Stimulated activated CD4-positive, alpha-beta T cell treated with anti-CD3 and anti-CD28 coated beads, Interleukin-15, amount 100 ng/mL, for 48 hours (primary cell): ENCODE measurements at regions not wholly inside any gene's neighbourhood (a gene's known extent, or its start where the extent isn't known, plus 50 kb on each side); places are given as distances from the start of the nearest gene placed in this dataset.
"Not testable (repeated sequence)": the region's sequence is repeated elsewhere in the genome, so short reads cannot be mapped to it uniquely, and the experiment has no call there.

Source experiments
- DNase-seq, 2 donors: peaks; one replicate each; pipeline ENCODE4 v3.0.0-alpha.2; 2020; ENCODE audit warnings: low read depth in 2 of 2

DNA sequence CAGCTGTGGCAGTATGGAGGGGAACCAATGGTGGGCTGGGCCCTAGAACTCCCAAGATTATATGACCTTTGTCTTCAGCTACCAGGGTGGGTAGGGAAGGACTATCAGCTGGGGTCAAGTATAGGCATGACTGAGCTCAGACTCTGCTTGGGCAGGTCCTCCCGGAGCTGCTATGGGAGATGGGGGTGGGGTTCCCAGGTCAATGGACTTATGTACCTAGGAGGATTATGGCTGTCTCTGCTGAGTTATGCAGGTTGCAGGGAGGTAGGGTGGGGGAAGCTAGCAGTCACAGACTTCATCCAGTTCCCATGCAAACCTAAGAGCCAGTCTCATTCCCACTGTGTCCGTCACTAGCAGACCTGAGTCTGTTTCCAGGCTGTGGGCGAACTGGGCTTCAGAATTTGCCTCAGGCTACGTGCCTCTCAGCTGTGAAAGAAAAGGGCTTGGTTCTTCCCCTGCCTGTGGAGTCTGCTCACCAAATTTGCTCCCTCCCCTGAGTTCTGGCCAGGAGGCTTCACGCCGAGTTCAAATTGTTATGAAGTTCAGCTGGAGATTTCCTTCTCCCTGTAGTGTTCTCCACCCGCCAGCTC lies 985.8 kb upstream of the NRXN1 start:
- no peak for DNase-seq

DNA sequence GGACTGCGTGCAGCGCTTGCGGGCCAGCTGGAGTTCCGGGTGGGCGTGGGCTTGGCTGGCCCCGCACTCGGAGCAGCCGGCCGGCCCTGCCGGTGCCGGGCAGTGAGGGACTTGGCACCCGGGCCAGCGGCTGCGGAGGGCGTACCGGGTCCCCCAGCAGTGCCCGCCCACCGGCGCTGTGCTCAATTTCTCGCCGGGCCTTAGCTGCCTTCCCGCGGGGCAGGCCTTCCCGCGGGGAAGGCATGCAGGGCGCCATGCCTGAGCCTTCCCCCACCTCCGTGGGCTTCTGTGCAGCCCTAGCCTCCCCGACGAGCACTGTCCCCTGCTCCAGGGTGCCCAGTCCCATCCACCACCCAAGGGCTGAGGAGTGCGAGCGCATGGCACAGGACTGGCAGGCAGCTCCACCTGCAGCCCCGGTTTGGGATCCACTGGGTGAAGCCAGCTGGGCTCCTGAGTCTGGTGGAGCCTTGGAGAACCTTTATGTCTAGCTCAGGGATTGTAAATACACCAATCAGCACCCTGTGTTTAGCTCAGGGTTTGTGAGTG lies 975.0 kb upstream of the NRXN1 start:
- DNase-seq, result not testable (repeated sequence)

GRCh38 chr2:52000151-52000855 lies 968.4 kb upstream of the NRXN1 start:
- DNase-seq, result no peak

GRCh38 chr2:51998890-51999289 lies 967.0 kb upstream of the NRXN1 start:
- DNase-seq, result no peak

DNA sequence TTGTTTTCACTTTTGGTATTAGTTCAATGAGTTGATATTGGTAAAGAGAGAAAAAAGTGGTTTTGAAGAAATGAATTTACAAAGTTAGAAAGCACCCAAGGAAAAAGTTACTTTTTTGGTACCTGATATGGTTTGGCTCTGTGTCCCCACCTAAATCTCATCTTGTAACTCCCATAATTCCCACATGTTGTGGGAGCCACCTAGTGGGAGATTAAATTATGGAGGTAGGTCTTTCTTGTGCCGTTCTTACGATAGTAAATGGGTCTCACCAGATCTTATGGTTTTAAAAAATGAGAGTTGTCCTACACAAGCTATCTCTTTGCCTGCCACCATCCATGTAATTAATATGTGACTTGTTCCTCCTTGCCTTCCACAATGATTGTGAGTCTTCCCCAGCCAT lies 965.6 kb upstream of the NRXN1 start:
- DNase-seq, result no peak

- DNase-seq, result no peak
These were observed 963.4 kb upstream of the NRXN1 start for GRCh38 chr2:51995293-51995692.

DNA sequence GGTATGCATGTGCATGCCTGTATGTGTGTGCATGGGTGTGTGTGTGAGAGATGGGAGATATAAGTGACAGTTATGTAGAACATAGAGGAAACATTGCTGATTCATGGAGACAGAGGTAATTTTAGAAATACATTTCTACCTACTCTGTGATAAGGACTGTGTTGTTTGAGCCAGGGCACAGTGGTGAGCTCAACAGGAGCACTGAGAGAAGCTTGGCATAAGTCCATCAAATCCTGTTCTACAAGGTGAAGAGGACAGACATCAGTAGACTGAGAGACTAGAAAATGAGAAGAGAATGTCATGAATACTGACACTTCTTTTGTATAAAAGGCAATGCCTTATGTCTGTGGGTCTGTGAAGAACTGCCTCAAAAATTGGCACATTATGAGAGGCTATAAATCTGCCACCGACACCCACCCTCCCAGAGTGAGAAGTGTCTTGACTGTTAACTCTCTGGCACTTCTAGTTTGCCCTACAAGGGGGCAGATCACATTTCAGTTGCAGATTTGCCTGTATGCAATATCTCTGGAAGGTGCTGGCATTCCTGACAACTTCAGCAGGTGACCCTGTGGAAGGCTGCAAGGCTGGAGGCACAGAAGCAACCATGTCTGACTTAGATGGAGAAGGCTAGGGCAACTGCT lies 962.3 kb upstream of the NRXN1 start:
- no peak for DNase-seq

DNA sequence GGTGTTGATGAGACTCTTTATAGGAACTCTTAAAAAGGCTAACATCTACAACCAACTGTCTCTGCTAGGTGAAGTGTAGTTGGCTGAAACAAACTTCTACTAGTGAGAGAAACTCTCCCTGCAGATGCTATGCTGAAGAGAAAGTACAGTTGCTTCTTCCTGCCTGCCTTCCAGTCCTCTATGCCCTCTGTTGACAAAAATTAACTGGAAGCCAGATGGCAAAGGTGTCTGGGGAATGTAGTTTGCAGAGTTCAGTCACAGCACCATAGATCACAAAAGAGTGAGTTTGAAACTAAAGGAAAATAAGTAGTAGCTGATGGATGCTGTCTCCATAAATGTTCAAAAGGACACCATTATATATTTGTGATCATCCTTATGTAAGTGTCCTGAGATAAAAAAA lies 958.8 kb upstream of the NRXN1 start:
- no peak for DNase-seq

GRCh38 chr2:51986101-51986500 lies 954.2 kb upstream of the NRXN1 start:
- no peak for DNase-seq

- DNase-seq, result no peak
These were observed 949.9 kb upstream of the NRXN1 start for GRCh38 chr2:51981783-51982182.

DNA sequence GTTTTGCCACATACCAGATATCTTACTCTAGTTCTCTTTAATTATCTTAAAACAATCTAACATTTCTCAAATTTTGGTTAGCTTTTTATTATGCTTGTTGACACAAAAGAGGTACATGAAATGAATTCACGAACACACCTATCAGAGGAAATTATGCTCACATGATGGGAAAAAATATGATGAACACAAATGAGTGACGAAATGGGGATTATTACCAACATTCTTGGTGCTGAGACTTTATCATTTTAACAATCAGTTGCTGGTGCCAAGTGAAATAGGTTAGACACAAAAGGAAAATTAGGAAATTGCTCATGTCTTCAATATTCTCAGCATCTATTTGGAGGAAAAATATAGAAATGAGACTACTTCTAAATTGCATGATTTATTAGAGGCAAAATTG lies 944.7 kb upstream of the NRXN1 start:
- no peak for DNase-seq

GRCh38 chr2:51971136-51971535 lies 939.2 kb upstream of the NRXN1 start:
- no peak for DNase-seq

GRCh38 chr2:51969347-51969746 lies 937.4 kb upstream of the NRXN1 start:
- DNase-seq, result no peak

DNA sequence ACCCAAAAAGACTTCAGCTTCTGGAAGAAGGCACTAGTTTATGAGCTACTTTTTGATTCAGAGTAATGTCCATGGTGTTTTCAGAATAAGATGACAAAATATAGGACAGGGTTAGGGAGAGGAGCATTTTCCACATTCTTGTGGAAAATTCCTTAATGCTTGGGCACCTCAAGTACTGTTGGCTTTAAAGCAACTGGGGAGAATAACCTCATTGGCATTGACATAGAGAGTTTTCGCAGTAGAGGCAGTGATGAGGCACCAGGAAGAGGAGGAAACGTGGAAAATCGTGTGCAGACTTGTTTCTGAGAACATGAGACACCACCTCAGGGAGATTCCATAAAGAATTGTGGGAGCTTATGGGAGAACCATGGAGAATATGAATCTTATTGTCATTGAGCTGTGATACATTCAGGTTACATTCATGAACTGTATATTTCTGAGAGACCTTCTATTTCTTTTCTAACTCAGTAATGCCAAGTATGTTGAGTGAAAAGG lies 929.0 kb upstream of the NRXN1 start:
- DNase-seq, result no peak

DNA sequence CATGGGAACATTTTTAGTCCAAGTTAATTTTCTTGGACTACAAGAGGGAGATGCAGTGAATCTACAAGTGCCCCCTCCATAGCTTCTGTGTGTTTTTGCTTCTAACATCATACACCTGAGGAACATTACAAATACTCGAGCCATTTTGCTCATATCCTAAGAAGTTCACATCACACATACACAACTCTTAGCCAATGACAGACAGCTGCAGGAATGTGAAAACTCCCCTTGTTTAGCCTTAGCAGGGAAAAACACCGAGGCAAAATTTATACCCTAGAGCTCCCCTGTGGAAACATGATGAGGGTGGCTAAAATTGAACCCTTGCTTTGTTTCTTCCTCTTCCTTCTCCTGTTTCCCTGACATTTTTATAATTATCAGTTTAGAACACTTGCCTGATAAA lies 928.3 kb upstream of the NRXN1 start:
- no peak for DNase-seq

DNA sequence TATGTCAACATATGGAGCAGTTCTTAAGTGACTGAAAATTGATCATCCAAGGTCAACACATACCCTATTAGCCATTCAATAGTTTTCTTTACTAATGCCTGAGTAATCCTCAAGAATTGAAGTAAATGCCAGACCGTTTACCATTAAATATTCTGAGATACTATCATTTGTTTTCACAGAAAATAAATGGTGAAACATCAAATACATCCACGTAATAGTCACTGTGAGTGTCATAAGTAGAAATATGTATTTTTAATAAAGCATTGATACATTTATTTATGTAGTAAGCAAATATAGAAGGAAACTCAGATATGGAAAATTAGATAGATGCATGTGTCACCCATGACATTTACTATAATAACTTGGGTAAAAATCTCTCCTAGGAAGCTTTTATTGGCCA lies 927.8 kb upstream of the NRXN1 start:
- DNase-seq, result no peak

GRCh38 chr2:51953931-51954330 lies 922.0 kb upstream of the NRXN1 start:
- DNase-seq, result no peak

DNA sequence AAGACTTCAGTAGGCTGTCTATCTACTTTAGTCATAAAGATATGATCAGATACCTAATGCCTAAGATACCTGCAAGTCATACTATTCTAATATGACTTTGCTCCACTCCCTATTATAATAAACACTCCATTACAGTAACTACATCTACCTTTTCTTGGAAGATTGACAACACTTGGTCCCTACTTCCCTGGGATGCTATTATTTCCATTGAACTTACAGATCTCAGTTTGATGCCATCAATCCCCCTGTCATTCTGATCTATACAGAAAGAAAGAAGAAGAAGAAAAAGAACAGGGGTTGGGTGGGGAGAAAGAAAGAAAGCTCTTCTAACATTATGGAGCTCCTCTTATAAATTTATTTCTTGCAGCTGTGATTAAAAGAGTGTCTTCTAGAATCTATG lies 889.1 kb upstream of the NRXN1 start:
- DNase-seq, result no peak

DNA sequence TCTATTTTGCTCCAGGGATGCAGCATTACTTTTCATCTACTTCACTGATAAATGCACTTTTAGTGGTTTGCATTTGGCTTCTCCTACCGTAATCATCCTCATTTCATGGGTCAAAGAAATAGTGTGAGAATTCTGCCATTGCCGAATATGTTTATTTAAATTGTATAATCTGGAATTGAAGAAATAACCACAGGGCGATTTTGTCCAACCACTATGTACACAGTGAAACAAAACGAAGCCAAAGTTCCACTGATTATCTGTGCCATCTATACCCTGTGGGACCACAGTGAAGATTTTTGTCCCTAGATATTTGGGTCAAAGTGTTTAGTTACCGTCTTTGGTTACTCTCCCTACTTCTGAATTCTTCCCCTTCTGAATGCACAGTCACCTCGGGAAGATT lies 888.6 kb upstream of the NRXN1 start:
- no peak for DNase-seq

DNA sequence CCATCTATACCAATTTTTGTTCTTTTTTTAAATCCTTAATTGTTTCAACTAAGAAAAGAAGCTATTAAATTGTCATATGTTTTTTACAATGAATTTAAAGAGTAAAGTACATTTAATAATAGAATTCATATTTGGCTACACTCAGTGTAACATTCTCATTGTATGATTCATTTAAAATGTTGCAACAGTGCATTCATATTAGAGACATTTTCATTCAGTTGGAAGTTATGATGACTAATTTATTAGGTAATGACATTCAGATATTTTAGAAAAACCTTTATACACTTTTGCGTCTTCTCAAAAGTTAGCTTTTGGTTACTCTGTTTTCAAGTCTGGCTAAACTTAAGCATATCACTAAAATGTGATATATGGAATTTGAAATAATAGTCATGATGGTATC lies 887.5 kb upstream of the NRXN1 start:
- DNase-seq, result no peak

DNA sequence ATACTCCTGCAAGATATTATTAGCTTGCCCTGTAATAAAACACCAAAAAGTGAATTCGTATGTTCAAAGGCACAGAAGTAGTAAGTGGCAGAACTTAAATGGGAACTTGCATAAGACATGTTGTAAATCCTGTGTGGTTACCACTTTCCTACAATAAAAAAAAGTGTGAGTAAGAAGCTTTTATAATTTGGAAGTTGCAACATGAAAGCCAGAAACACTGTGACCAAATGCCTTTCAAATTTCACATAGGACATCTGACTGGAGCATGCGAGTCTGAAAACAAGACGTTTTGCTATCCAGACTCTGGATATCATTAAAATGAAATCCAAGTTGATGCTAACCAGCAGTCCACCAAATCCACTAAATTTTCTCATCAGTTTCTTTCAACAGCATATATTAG lies 886.2 kb upstream of the NRXN1 start:
- DNase-seq, result no peak

DNA sequence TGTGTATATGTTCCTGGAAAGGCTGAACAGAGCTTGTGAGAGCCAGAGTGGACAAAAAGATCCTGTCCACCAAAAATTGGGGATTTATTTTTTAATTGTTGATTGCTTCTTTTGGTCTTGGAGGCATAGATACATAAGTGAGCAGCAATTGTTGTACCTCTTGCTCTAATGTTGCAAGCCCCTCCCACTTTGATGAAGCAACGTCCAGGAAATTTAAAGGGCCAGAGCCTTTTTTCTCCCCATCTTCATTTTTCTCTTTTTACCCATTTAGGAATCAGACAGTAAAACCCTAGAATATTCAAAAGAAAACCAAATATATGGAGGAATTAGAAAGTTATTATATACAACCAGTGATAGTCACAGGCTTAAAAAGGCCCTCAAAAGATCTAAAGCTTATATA lies 871.8 kb upstream of the NRXN1 start:
- no peak for DNase-seq

- no peak for DNase-seq
These were observed 867.7 kb upstream of the NRXN1 start for GRCh38 chr2:51899643-51900042.
